Stomach (tissue), 8 donors: ENCODE measurements at regions not wholly inside any gene's neighbourhood (a gene's known extent, or its start where the extent isn't known, plus 50 kb on each side); places are given as distances from the start of the nearest gene placed in this dataset.
"Not testable (repeated sequence)": the region's sequence is repeated elsewhere in the genome, so short reads cannot be mapped to it uniquely, and the experiment has no call there.

Experiments used
- DNase-seq, 2 donors: peaks; one replicate each; pipeline versions ENCODE4 v3.0.0 to v3.0.0-alpha.2; 2013 to 2019
- H3K27ac ChIP-seq, 5 donors: fragments of 200-600 bp in 4 of 5; sonication (generic) in 4 of 5; one replicate each; pipeline ENCODE4 v1.5.1; 2013 to 2019; ENCODE audit warnings: mild to moderate bottlenecking in 1 of 5, moderate library complexity in 1 of 5
- H3K27me3 ChIP-seq, 3 donors: fragments of 200-600 bp; sonication (generic); one replicate each; pipeline ENCODE4 v1.5.1; 2017 to 2019; ENCODE audit warnings: mixed run types in 1 of 3
- H3K36me3 ChIP-seq, 4 donors: fragments of 200-600 bp; sonication (generic); 1 replicate in 3 of 4; 2 replicates in 1 of 4; pipeline ENCODE4 v1.5.1; 2016 to 2019
- H3K4me1 ChIP-seq, 4 donors: fragments of 200-600 bp; sonication (generic); one replicate each; pipeline ENCODE4 v1.5.1; 2016 to 2019
- H3K4me3 ChIP-seq, 4 donors: fragments of 200-600 bp; sonication (generic) in 3 of 4; one replicate each; pipeline ENCODE4 v1.5.1; 2016 to 2019; ENCODE audit warnings: mild to moderate bottlenecking in 1 of 4
- H3K9me3 ChIP-seq, 4 donors: fragments of 200-600 bp; sonication (generic); one replicate each; pipeline ENCODE4 v1.5.1; 2016 to 2019
- EP300 ChIP-seq: sonication (generic); formaldehyde crosslinking; IDR thresholded peaks from one replicate; pipeline ENCODE4 v1.6.1; 2017; ENCODE audit warnings: antibody characterized with exemption
- POLR2A ChIP-seq, 4 donors: fragments of 450-650 bp; IDR thresholded peaks; one replicate each; pipeline ENCODE4 v1.6.1; 2016; ENCODE audit warnings: antibody characterized with exemption in 4 of 4, control low read depth in 2 of 4, mild to moderate bottlenecking in 1 of 4, moderate library complexity in 1 of 4
- POLR2AphosphoS5 ChIP-seq, 3 donors: sonication (generic); formaldehyde crosslinking; IDR thresholded peaks; one replicate each; pipeline ENCODE4 v1.6.1; 2016; ENCODE audit warnings: antibody characterized with exemption in 3 of 3
- WGBS, 5 donors: extraction: QIAGEN DNeasy Blood & Tissue Kit in 3 of 5; methylation state at CpG; one replicate each; pipeline versions ENCODE4 v1.1.5 to v1.1.7; 2013 to 2018; 5-methylcytosine and 5-hydroxymethylcytosine counted together
- intact Hi-C: fragments of 100-400 bp; cut with DNase I; formaldehyde crosslinking; loops from one replicate; pipeline ENCODE4 v1.15.1; 2023; ENCODE audit warnings: low total_unique reads
- TF ChIP-seq, protein P1 (sequence below), 7 experiments: fragments of 450-650 bp in 4 of 7; fragments of 200-600 bp in 3 of 7; sonication (generic) in 3 of 7; IDR thresholded peaks; one replicate each; pipeline ENCODE4 v1.5.1; 2016 to 2019; ENCODE audit warnings: antibody characterized with exemption in 7 of 7, control low read depth in 2 of 7, mild to moderate bottlenecking in 1 of 7
- donor health status: healthy with polysubstance abuse.
- donor health status: Bipolar disorder and iron deficiency.
- donor health status: healthy.

DNA sequence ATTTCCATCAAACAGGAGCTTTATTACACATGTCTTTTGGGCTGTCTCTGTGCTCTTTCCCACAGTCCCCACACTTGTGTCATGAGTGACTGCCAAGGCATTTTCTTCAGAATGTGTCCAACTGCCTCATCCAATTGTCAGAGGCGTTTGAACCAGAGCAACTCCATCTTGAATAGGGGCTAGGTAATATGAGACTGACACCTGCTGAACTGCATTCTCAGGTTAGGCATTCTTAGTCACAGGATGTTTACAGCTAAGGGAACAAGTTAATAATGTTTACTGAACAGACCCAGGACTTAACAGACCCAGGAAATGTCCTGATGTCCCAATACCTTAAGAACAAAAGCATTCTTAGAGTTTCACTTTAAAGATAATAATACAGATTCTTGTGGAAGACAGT is 595.5 kb downstream of the REEP3 start:
- H3K27ac ChIP-seq: no peak overlapping the region
- TF ChIP-seq, protein P1, sequence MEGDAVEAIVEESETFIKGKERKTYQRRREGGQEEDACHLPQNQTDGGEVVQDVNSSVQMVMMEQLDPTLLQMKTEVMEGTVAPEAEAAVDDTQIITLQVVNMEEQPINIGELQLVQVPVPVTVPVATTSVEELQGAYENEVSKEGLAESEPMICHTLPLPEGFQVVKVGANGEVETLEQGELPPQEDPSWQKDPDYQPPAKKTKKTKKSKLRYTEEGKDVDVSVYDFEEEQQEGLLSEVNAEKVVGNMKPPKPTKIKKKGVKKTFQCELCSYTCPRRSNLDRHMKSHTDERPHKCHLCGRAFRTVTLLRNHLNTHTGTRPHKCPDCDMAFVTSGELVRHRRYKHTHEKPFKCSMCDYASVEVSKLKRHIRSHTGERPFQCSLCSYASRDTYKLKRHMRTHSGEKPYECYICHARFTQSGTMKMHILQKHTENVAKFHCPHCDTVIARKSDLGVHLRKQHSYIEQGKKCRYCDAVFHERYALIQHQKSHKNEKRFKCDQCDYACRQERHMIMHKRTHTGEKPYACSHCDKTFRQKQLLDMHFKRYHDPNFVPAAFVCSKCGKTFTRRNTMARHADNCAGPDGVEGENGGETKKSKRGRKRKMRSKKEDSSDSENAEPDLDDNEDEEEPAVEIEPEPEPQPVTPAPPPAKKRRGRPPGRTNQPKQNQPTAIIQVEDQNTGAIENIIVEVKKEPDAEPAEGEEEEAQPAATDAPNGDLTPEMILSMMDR (IDR thresholded peaks at IDR 0.05): no peak
- no peak for TF ChIP-seq POLR2AphosphoS5 (IDR thresholded peaks at IDR 0.05)
- no peak for TF ChIP-seq POLR2A (IDR thresholded peaks at IDR 0.05)
- TF ChIP-seq EP300: no peak
- H3K4me1 ChIP-seq: no peaks in the 10 kb centered on the region
- H3K4me3 ChIP-seq: no peak overlapping the region
- intact Hi-C loops: no loop called here
- no peaks in the 10 kb centered on the region for H3K27me3 ChIP-seq
- H3K9me3 ChIP-seq: no peaks in the 10 kb centered on the region
- no peak for DNase-seq
- 31 to 70% (median 54%) methylated on average over 1 of the region's 1 CpG for WGBS, 5 donors
- H3K36me3 ChIP-seq: no peaks in the 10 kb centered on the region

DNA sequence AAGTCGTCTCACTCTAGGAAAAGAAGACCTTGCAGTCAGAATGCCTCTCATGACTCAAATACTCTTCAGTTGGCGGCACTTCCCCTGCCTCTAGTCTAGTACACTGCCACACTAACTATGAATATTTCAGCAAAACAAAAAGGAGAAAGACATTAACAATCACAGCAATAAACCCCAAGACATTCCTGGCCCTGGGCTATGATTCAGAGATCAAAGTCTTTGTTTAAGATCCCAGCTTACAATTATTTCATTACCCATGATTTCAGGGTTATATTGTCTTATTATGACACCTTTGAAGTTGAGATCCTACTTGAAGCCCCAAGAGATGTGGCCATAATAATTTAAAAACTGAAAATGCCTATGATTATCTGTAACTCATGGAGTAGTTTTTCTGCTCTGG is 597.5 kb downstream of the REEP3 start:
- no peaks in the 10 kb centered on the region for H3K36me3 ChIP-seq
- TF ChIP-seq POLR2AphosphoS5 (IDR thresholded peaks at IDR 0.05) (no peak), EP300 (no peak), POLR2A (IDR thresholded peaks at IDR 0.05) (no peak)
- TF ChIP-seq, protein P1 (IDR thresholded peaks at IDR 0.05): no peak
- WGBS, 5 donors: 81 to 96% (median 92%) methylated on average over 2 of the region's 2 CpGs
- H3K27ac ChIP-seq: no peak overlapping the region
- DNase-seq: no peak
- no peaks in the 10 kb centered on the region for H3K27me3 ChIP-seq
- H3K4me3 ChIP-seq: no peak overlapping the region
- no peaks in the 10 kb centered on the region for H3K9me3 ChIP-seq
- no peaks in the 10 kb centered on the region for H3K4me1 ChIP-seq
- intact Hi-C loops: no loop called here

DNA sequence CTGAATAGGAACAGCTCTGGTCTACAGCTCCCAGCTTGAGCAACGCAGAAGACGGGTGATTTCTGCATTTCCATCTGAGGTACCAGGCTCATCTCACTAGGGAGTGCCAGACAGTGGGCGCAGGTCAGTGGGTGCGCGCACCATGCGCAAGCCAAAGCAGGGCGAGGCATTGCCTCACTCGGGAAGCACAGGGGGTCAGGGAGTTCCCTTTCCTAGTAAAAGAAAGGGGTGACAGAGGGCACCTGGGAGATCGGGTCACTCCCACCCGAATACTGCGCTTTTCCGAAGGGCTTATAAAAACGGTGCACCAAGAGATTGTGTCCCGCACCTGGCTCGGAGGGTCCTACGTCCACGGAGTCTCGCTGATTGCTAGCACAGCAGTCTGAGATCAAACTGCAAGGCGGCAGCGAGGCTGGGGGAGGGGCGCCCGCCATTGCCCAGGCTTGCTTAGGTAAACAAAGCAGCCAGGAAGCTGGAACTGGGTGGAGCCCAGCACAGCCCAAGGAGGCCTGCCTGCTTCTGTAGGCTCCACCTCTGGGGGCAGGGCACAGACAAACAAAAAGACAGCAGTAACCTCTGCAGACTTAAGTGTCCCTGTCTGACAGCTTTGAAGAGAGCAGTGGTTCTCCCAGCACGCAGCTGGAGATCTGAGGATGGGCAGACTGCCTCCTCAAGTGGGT is 599.2 kb downstream of the REEP3 start:
- H3K27ac ChIP-seq: not testable (repeated sequence)

DNA sequence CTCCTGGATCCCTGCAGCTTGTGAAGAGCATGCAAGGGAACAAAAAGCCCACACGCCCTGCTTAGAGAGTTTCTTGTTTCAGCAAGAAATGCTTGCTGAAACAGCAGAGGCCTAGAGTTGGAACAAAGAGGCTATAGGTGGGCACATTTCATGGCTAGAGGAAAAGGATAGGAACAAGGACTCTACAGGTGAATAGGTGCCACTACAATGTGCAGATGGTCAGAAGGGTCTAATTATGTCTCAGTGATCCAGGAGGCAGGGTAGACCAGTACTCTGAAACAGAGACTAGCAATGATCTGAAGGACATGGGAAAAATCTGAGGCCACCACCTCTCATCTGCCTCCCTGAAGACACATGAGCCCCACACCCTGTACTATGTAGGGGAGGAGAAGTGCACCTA is 609.0 kb downstream of the REEP3 start:
- Histone ChIP-seq H3K4me1 (no peaks in the 10 kb centered on the region), H3K27ac (no peak overlapping the region), H3K9me3 (no peaks in the 10 kb centered on the region), H3K4me3 (no peak overlapping the region), H3K27me3 (no peaks in the 10 kb centered on the region), H3K36me3 (no peaks in the 10 kb centered on the region)
- intact Hi-C loops: no loop called here
- no peak for DNase-seq
- 69 to 92% (median 86%) methylated on average over 1 of the region's 1 CpG for WGBS, 5 donors
- TF ChIP-seq EP300 (no peak), POLR2A (IDR thresholded peaks at IDR 0.05) (no peak), POLR2AphosphoS5 (IDR thresholded peaks at IDR 0.05) (no peak)
- TF ChIP-seq, protein P1 (IDR thresholded peaks at IDR 0.05): no peak

More for the DNA sequence above, 599.2 kb downstream of the REEP3 start:
- WGBS, 5 donors: 75 to 96% (median 89%) methylated on average over 7 to 22 of the region's 23 CpGs
- H3K4me3 ChIP-seq, H3K9me3 ChIP-seq, H3K4me1 ChIP-seq, DNase-seq, H3K27me3 ChIP-seq, H3K36me3 ChIP-seq, intact Hi-C loops: not testable (repeated sequence)

DNA sequence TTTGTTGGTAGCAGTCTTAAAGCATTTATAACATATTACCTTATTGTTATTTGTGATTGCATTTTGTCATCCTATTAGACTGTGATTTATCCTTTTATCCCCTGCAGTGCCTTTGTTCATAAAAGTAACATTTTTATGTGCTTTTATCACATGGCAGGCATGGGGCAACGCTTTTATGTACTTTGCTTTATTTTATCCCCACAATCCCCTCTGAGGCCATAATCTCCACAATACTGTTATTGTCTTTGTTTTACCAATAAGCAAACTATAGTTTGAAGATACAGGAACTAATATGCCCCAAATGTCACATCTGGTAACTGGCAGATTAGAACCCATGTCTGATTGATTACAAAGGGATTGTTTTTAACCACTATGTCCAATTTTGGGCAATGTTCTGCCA is 613.5 kb downstream of the REEP3 start:
- H3K27ac ChIP-seq: no peak overlapping the region
- 44 to 64% (median 63%) methylated on average over 1 of the region's 1 CpG for WGBS, 5 donors
- no peaks in the 10 kb centered on the region for H3K4me1 ChIP-seq
- no peaks in the 10 kb centered on the region for H3K9me3 ChIP-seq
- no peaks in the 10 kb centered on the region for H3K36me3 ChIP-seq
- no peak for DNase-seq
- no peak overlapping the region for H3K4me3 ChIP-seq
- intact Hi-C loops: no loop called here
- no peaks in the 10 kb centered on the region for H3K27me3 ChIP-seq
- no peak for TF ChIP-seq EP300
- TF ChIP-seq, protein P1 (IDR thresholded peaks at IDR 0.05): no peak
- TF ChIP-seq POLR2A (IDR thresholded peaks at IDR 0.05): no peak
- no peak for TF ChIP-seq POLR2AphosphoS5 (IDR thresholded peaks at IDR 0.05)
